Parathyroid adenoma (tissue), 2 donors: ENCODE measurements at regions not wholly inside any gene's neighbourhood (a gene's known extent, or its start where the extent isn't known, plus 50 kb on each side); places are given as distances from the start of the nearest gene placed in this dataset.
"Not testable (repeated sequence)": the region's sequence is repeated elsewhere in the genome, so short reads cannot be mapped to it uniquely, and the experiment has no call there.

Source experiments
- H2AFZ ChIP-seq: fragments of 300-600 bp; sonication (generic); one replicate; pipeline ENCODE4 v1.7.0; 2017; ENCODE audit warnings: antibody characterized with exemption, mild to moderate bottlenecking
- H3K27ac ChIP-seq: fragments of 300-600 bp; sonication (generic); one replicate; pipeline ENCODE4 v1.7.0; 2017
- H3K27me3 ChIP-seq: fragments of 300-600 bp; sonication (generic); one replicate; pipeline ENCODE4 v1.7.0; 2017; ENCODE audit warnings: low read length; ENCODE audit not compliant: control insufficient read depth, insufficient read depth
- H3K36me3 ChIP-seq: fragments of 300-600 bp; sonication (generic); one replicate; pipeline ENCODE4 v1.7.0; 2017; ENCODE audit warnings: low read length; ENCODE audit not compliant: control insufficient read depth, insufficient read depth
- H3K4me1 ChIP-seq: fragments of 300-600 bp; sonication (generic); one replicate; pipeline ENCODE4 v1.7.0; 2017; ENCODE audit warnings: control low read depth
- H3K4me2 ChIP-seq: fragments of 300-600 bp; sonication (generic); one replicate; pipeline ENCODE4 v1.7.0; 2017; ENCODE audit warnings: low read length
- H3K4me3 ChIP-seq: fragments of 300-600 bp; sonication (generic); one replicate; pipeline ENCODE4 v1.7.0; 2017; ENCODE audit warnings: low read depth, low read length
- H3K79me2 ChIP-seq: fragments of 300-600 bp; sonication (generic); one replicate; pipeline ENCODE4 v1.7.0; 2017; ENCODE audit warnings: control low read depth
- H3K9ac ChIP-seq: fragments of 300-600 bp; sonication (generic); one replicate; pipeline ENCODE4 v1.7.0; 2017; ENCODE audit warnings: mild to moderate bottlenecking
- H3K9me3 ChIP-seq: fragments of 300-600 bp; sonication (generic); one replicate; pipeline ENCODE4 v1.7.0; 2017; ENCODE audit warnings: low read length; ENCODE audit not compliant: control insufficient read depth
- CTCF ChIP-seq: fragments of 300-600 bp; sonication (generic); IDR thresholded peaks from one replicate; pipeline ENCODE4 v1.7.0; 2017; ENCODE audit warnings: antibody characterized with exemption, mild to moderate bottlenecking
- donor health status: primary hyperparathyroidism.

GRCh38 chr4:82282875-82283274, 90.9 kb downstream of the HNRNPD start:
- Histone ChIP-seq H3K36me3 (no peaks in the 10 kb centered on the region), H3K9me3 (no peaks in the 10 kb centered on the region), H3K4me1 (no peaks in the 10 kb centered on the region), H3K4me3 (no peak overlapping the region), H2AFZ (peak overlapping the region; percentile 28), H3K9ac (no peak overlapping the region), H3K27me3 (no peaks in the 10 kb centered on the region), H3K27ac (no peak overlapping the region), H3K4me2 (no peak overlapping the region), H3K79me2 (no peaks in the 10 kb centered on the region)
- TF ChIP-seq CTCF = no peak

- not testable (repeated sequence) for H3K4me3 ChIP-seq, H3K27ac ChIP-seq, H3K9me3 ChIP-seq, H3K79me2 ChIP-seq, H3K4me1 ChIP-seq, H3K27me3 ChIP-seq, H3K9ac ChIP-seq, H2AFZ ChIP-seq, H3K4me2 ChIP-seq, H3K36me3 ChIP-seq
These were observed 94.2 kb downstream of the HNRNPD start for GRCh38 chr4:82279550-82279949.

- Histone ChIP-seq H3K9me3 (no peaks in the 10 kb centered on the region), H2AFZ (no peak overlapping the region), H3K9ac (no peak overlapping the region), H3K4me2 (no peak overlapping the region), H3K27me3 (no peaks in the 10 kb centered on the region), H3K27ac (no peak overlapping the region), H3K4me3 (no peak overlapping the region), H3K79me2 (no peaks in the 10 kb centered on the region), H3K4me1 (no peaks in the 10 kb centered on the region), H3K36me3 (no peaks in the 10 kb centered on the region)
- TF ChIP-seq CTCF = no peak
These were observed 97.5 kb downstream of the HNRNPD start for GRCh38 chr4:82276332-82276640.

- no peaks in the 10 kb centered on the region for H3K4me1 ChIP-seq
- H3K27ac ChIP-seq = no peak overlapping the region
- no peaks in the 10 kb centered on the region for H3K27me3 ChIP-seq
- H3K9ac ChIP-seq = no peak overlapping the region
- TF ChIP-seq CTCF = no peak
- no peaks in the 10 kb centered on the region for H3K9me3 ChIP-seq
- no peaks in the 10 kb centered on the region for H3K79me2 ChIP-seq
- no peaks in the 10 kb centered on the region for H3K36me3 ChIP-seq
- H3K4me2 ChIP-seq = no peak overlapping the region
- H2AFZ ChIP-seq = no peak overlapping the region
- no peak overlapping the region for H3K4me3 ChIP-seq
These were observed 98.1 kb downstream of the HNRNPD start for GRCh38 chr4:82275431-82276331.

GRCh38 chr4:82274700-82275099, 99.1 kb downstream of the HNRNPD start:
- H3K4me1 ChIP-seq, H3K4me2 ChIP-seq, H3K9ac ChIP-seq, H2AFZ ChIP-seq, H3K27me3 ChIP-seq, H3K27ac ChIP-seq, H3K36me3 ChIP-seq, H3K79me2 ChIP-seq, H3K9me3 ChIP-seq, H3K4me3 ChIP-seq: not testable (repeated sequence)

GRCh38 chr4:82272523-82272922, 101.3 kb downstream of the HNRNPD start:
- not testable (repeated sequence) for H3K27me3 ChIP-seq, H3K4me3 ChIP-seq, H2AFZ ChIP-seq, H3K9ac ChIP-seq, H3K9me3 ChIP-seq, H3K4me2 ChIP-seq, H3K36me3 ChIP-seq, H3K79me2 ChIP-seq, H3K4me1 ChIP-seq, H3K27ac ChIP-seq

GRCh38 chr4:82271915-82272480, 101.8 kb downstream of the HNRNPD start:
- H3K4me1 ChIP-seq, H3K4me2 ChIP-seq, H3K9ac ChIP-seq, H3K9me3 ChIP-seq, H3K79me2 ChIP-seq, H3K27ac ChIP-seq, H3K36me3 ChIP-seq, H2AFZ ChIP-seq, H3K27me3 ChIP-seq, H3K4me3 ChIP-seq: not testable (repeated sequence)
